CD14-positive monocyte (primary cell): ENCODE measurements at regions not wholly inside any gene's neighbourhood (a gene's known extent, or its start where the extent isn't known, plus 50 kb on each side); places are given as distances from the start of the nearest gene placed in this dataset.
"Not testable (repeated sequence)": the region's sequence is repeated elsewhere in the genome, so short reads cannot be mapped to it uniquely, and the experiment has no call there.

Experiments used
- DNase-seq, 3 donors: peaks; one replicate each; pipeline ENCODE4 v3.0.0-alpha.2; 2011 to 2022
- H2AFZ ChIP-seq: 2 replicates; pipeline ENCODE4 v1.6.0; 2012; ENCODE audit warnings: mild to moderate bottlenecking, low read depth, low read length, inconsistent platforms; ENCODE audit not compliant: insufficient read depth, poor library complexity, severe bottlenecking
- H3K27ac ChIP-seq, 2 donors: 1 replicate in 1 of 2; 2 replicates in 1 of 2; pipeline ENCODE4 v1.5.1; 2012 to 2013; ENCODE audit warnings: low read length in 2 of 2, control low read depth in 1 of 2, inconsistent platforms in 1 of 2, low read depth in 1 of 2, mild to moderate bottlenecking in 1 of 2
- H3K27me3 ChIP-seq, 2 donors: one replicate each; pipeline versions ENCODE4 v1.6.0 to v1.6.1; 2011 to 2013; ENCODE audit warnings: low read length in 2 of 2; ENCODE audit not compliant: control insufficient read depth in 2 of 2, insufficient read depth in 2 of 2
- H3K36me3 ChIP-seq, 2 donors: replicated peaks in 1 of 2; 1 replicate in 1 of 2; 2 replicates in 1 of 2; pipeline versions ENCODE4 v1.5.1 to v1.6.1; 2012 to 2013; ENCODE audit warnings: low read length in 2 of 2, control low read depth in 1 of 2, inconsistent platforms in 1 of 2, mild to moderate bottlenecking in 1 of 2; ENCODE audit not compliant: insufficient read depth in 2 of 2, control insufficient read depth in 1 of 2
- H3K4me1 ChIP-seq, 2 donors: 1 replicate in 1 of 2; 2 replicates in 1 of 2; pipeline versions ENCODE4 v1.5.1 to v1.6.1; 2012 to 2013; ENCODE audit warnings: low read length in 2 of 2, control low read depth in 1 of 2, inconsistent platforms in 1 of 2, mild to moderate bottlenecking in 1 of 2, moderate library complexity in 1 of 2; ENCODE audit not compliant: insufficient read depth in 2 of 2, control insufficient read depth in 1 of 2
- H3K4me2 ChIP-seq: replicated peaks from 2 replicates; pipeline ENCODE3; 2012; ENCODE audit warnings: low read length, moderate library complexity, mild to moderate bottlenecking; ENCODE audit not compliant: poor library complexity, severe bottlenecking; ENCODE audit errors: extremely low read depth
- H3K4me3 ChIP-seq, 3 experiments: fragments of 200-600 bp in 1 of 3; sonication (generic) in 1 of 3; replicated peaks in 1 of 3; 1 replicate in 2 of 3; 2 replicates in 1 of 3; pipeline ENCODE4 v1.5.1; 2011 to 2013; ENCODE audit warnings: low read length in 3 of 3, mild to moderate bottlenecking in 3 of 3, control low read depth in 2 of 3, low read depth in 2 of 3, inconsistent platforms in 1 of 3, moderate library complexity in 1 of 3
- H3K79me2 ChIP-seq: 2 replicates; pipeline ENCODE4 v1.6.0; 2012; ENCODE audit warnings: mild to moderate bottlenecking, control low read depth, inconsistent platforms, low read length, moderate library complexity; ENCODE audit not compliant: insufficient read depth
- H3K9ac ChIP-seq: 2 replicates; pipeline ENCODE4 v1.6.0; 2017; ENCODE audit warnings: low read length, mild to moderate bottlenecking; ENCODE audit not compliant: insufficient read depth, poor library complexity, severe bottlenecking
- H3K9me3 ChIP-seq, 2 donors: replicated peaks in 1 of 2; 1 replicate in 1 of 2; 2 replicates in 1 of 2; pipeline versions ENCODE4 v1.5.1 to v1.6.1; 2012 to 2013; ENCODE audit warnings: low read length in 2 of 2, control low read depth in 1 of 2; ENCODE audit not compliant: control insufficient read depth in 1 of 2, insufficient read depth in 1 of 2
- H4K20me1 ChIP-seq: 2 replicates; pipeline ENCODE4 v1.6.0; 2012; ENCODE audit warnings: mild to moderate bottlenecking, low read length, control low read depth, moderate library complexity; ENCODE audit not compliant: insufficient read depth
- H3K27ac Mint-ChIP-seq, 7 donors: one replicate each; pipeline ENCODE4 v1.8.0; 2020; ENCODE audit warnings: mild to moderate bottlenecking in 7 of 7, mixed read lengths in 7 of 7, moderate library complexity in 6 of 7, inconsistent platforms in 2 of 7
- H3K27me3 Mint-ChIP-seq, 3 donors: one replicate each; pipeline ENCODE4 v1.8.0; 2021 to 2022; ENCODE audit warnings: low read depth in 3 of 3, mild to moderate bottlenecking in 3 of 3, mixed read lengths in 3 of 3, moderate library complexity in 3 of 3, inconsistent platforms in 1 of 3
- H3K36me3 Mint-ChIP-seq, 2 donors: one replicate each; pipeline ENCODE4 v1.8.0; 2020; ENCODE audit warnings: mixed read lengths in 2 of 2, inconsistent platforms in 1 of 2, mild to moderate bottlenecking in 1 of 2
- H3K4me1 Mint-ChIP-seq: one replicate; pipeline ENCODE4 v1.8.0; 2020; ENCODE audit warnings: mild to moderate bottlenecking, mixed read lengths
- H3K4me3 Mint-ChIP-seq, 2 donors: one replicate each; pipeline ENCODE4 v1.8.0; 2020; ENCODE audit warnings: mild to moderate bottlenecking in 2 of 2, mixed read lengths in 2 of 2, moderate library complexity in 1 of 2
- H3K9me3 Mint-ChIP-seq, 7 donors: one replicate each; pipeline ENCODE4 v1.8.0; 2020 to 2022; ENCODE audit warnings: mixed read lengths in 7 of 7, mild to moderate bottlenecking in 6 of 7, moderate library complexity in 6 of 7, inconsistent platforms in 2 of 7
- CTCF ChIP-seq: fragments of 200-600 bp; IDR thresholded peaks from one replicate; pipeline ENCODE4 v1.8.0; 2022; ENCODE audit warnings: antibody characterized with exemption, mild to moderate bottlenecking
- WGBS: methylation state at CpG from one replicate; pipeline ENCODE4 v1.1.5; 2013; ENCODE audit warnings: missing lambda C conversion rate; ENCODE audit not compliant: insufficient coverage; 5-methylcytosine and 5-hydroxymethylcytosine counted together
- intact Hi-C, 2 donors: fragments of 100-400 bp; cut with micrococcal nuclease; formaldehyde crosslinking; loops; one replicate each; pipeline versions ENCODE4 v1.15.0 to v1.15.1; 2023

- intact Hi-C loops, H3K4me3 Mint-ChIP-seq, H3K27ac Mint-ChIP-seq: not testable (repeated sequence)
Measured at GRCh38 chr2:87398567-87399305, 349.2 kb upstream of the PLGLB2 start.

GRCh38 chr2:87401726-87402345, 346.1 kb upstream of the PLGLB2 start:
- Histone ChIP-seq H3K4me2 (no peak overlapping the region), H3K27me3 (no peaks in the 10 kb centered on the region), H3K9ac (no peak overlapping the region), H2AFZ (no peak overlapping the region), H3K27ac (no peak overlapping the region), H3K9me3 (peaks cover 0 to 25% of the 10 kb centered on the region in 2 donors), H4K20me1 (no peaks in the 10 kb centered on the region), H3K4me3 (no peak overlapping the region), H3K4me1 (no peaks in the 10 kb centered on the region), H3K36me3 (no peaks in the 10 kb centered on the region), H3K79me2 (no peaks in the 10 kb centered on the region)
- no peaks in the 10 kb centered on the region for H3K4me1 Mint-ChIP-seq
- DNase-seq: no peak
- H3K27me3 Mint-ChIP-seq: peaks cover 0 to 6% (median 0%) of the 10 kb centered on the region in 3 donors
- intact Hi-C loops: no loop called here
- no peak overlapping the region for H3K4me3 Mint-ChIP-seq
- 77% methylated on average over 14 of the region's 16 CpGs for WGBS
- no peaks in the 10 kb centered on the region for H3K36me3 Mint-ChIP-seq
- H3K9me3 Mint-ChIP-seq: peaks cover 7 to 71% (median 44%) of the 10 kb centered on the region in 7 donors
- no peak for TF ChIP-seq CTCF
- no peak overlapping the region for H3K27ac Mint-ChIP-seq

More at GRCh38 chr2:87398567-87399305, 349.2 kb upstream of the PLGLB2 start:
- H3K4me2 ChIP-seq, H3K36me3 Mint-ChIP-seq, H3K9ac ChIP-seq, H3K4me1 Mint-ChIP-seq, H3K4me3 ChIP-seq, H3K27me3 ChIP-seq, H2AFZ ChIP-seq, H3K27ac ChIP-seq, H3K27me3 Mint-ChIP-seq, DNase-seq, H3K79me2 ChIP-seq, H3K36me3 ChIP-seq, H4K20me1 ChIP-seq, H3K4me1 ChIP-seq: not testable (repeated sequence)
- H3K9me3 ChIP-seq: peaks cover 0 to 19% of the 10 kb centered on the region in 2 donors
- H3K9me3 Mint-ChIP-seq: peaks cover 1 to 47% (median 32%) of the 10 kb centered on the region in 7 donors
- WGBS: 84% methylated on average over 3 of the region's 8 CpGs
